Neural progenitor cell (in vitro differentiated cells): ENCODE measurements at regions not wholly inside any gene's neighbourhood (a gene's known extent, or its start where the extent isn't known, plus 50 kb on each side); places are given as distances from the start of the nearest gene placed in this dataset.

Experiments
- EZH2 ChIP-seq: fragments of 200-600 bp; sonication (generic); IDR thresholded peaks from 2 replicates; pipeline ENCODE4 v1.6.1; 2017; ENCODE audit warnings: antibody characterized with exemption, mild to moderate bottlenecking, moderate library complexity
- EZH2phosphoT487 ChIP-seq: fragments of 200-600 bp; sonication (generic); IDR thresholded peaks from 2 replicates; pipeline ENCODE4 v1.6.1; 2017; ENCODE audit warnings: antibody characterized with exemption
- TF ChIP-seq, protein P1 (sequence below): fragments of 200-600 bp; sonication (generic); IDR thresholded peaks from 2 replicates; pipeline ENCODE4 v1.5.1; 2017; ENCODE audit warnings: antibody characterized with exemption, mild to moderate bottlenecking

GRCh38 chr9:117465706-117466105 lies 50.8 kb upstream of the ASTN2 start:
- TF ChIP-seq, protein P1, sequence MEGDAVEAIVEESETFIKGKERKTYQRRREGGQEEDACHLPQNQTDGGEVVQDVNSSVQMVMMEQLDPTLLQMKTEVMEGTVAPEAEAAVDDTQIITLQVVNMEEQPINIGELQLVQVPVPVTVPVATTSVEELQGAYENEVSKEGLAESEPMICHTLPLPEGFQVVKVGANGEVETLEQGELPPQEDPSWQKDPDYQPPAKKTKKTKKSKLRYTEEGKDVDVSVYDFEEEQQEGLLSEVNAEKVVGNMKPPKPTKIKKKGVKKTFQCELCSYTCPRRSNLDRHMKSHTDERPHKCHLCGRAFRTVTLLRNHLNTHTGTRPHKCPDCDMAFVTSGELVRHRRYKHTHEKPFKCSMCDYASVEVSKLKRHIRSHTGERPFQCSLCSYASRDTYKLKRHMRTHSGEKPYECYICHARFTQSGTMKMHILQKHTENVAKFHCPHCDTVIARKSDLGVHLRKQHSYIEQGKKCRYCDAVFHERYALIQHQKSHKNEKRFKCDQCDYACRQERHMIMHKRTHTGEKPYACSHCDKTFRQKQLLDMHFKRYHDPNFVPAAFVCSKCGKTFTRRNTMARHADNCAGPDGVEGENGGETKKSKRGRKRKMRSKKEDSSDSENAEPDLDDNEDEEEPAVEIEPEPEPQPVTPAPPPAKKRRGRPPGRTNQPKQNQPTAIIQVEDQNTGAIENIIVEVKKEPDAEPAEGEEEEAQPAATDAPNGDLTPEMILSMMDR, result no peak
- no peak for TF ChIP-seq EZH2
- TF ChIP-seq EZH2phosphoT487, result no peak
